ENCODE measurements at regions not wholly inside any gene's neighbourhood (a gene's known extent, or its start where the extent isn't known, plus 50 kb on each side); places are given as distances from the start of the nearest gene placed in this dataset.

GRCh38 chr15:53165988-53166683 lies 376.0 kb upstream of the ONECUT1 start:
- TF ChIP-seq CTCF (conservative IDR thresholded peaks at IDR 0.05) (no peak), ZFX (IDR thresholded peaks at IDR 0.05) (no peak)

All from C4-2B (cell line).